ENCODE measurements at regions not wholly inside any gene's neighbourhood (a gene's known extent, or its start where the extent isn't known, plus 50 kb on each side); places are given as distances from the start of the nearest gene placed in this dataset.

DNA sequence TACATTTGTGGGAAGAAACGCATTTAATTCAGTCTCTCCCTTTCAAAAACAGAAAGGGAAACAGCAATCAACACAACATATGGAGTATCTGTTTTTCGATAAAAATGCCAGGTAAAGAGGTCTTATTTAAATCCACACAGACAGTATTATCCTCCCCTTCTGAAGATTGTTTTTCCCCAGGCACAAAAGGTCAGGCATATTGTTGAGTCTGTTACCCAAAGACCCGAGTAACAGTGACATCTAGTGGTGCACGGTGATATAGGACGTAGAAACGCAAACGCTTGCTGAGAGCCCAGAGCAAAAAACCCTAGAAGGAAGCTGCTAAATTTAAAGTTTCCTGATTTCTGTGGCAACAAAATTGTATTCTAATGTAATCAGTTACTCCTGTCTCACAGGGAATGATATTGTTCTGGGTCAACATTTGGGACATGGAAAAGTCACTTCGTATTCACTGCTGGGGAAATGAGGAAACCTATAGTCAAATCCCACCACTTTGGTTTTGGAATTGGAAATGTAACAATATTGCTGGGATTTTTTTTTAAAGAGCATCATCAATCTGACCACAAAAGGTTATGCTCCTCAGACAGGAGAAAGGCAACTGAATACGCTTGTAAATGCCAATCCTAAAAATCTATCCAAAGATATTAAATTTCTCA lies 312.7 kb upstream of the CCDC54 start:
- H3K9me3 ChIP-seq = no peaks in the 10 kb centered on the region
- peaks cover 0 to 47% (median 4%) of the 10 kb centered on the region in 4 donors for H3K4me1 ChIP-seq
- no peak overlapping the region for H3K4me3 ChIP-seq
- TF ChIP-seq POLR2A (IDR thresholded peaks at IDR 0.05) = no peak
- TF ChIP-seq, protein P1, sequence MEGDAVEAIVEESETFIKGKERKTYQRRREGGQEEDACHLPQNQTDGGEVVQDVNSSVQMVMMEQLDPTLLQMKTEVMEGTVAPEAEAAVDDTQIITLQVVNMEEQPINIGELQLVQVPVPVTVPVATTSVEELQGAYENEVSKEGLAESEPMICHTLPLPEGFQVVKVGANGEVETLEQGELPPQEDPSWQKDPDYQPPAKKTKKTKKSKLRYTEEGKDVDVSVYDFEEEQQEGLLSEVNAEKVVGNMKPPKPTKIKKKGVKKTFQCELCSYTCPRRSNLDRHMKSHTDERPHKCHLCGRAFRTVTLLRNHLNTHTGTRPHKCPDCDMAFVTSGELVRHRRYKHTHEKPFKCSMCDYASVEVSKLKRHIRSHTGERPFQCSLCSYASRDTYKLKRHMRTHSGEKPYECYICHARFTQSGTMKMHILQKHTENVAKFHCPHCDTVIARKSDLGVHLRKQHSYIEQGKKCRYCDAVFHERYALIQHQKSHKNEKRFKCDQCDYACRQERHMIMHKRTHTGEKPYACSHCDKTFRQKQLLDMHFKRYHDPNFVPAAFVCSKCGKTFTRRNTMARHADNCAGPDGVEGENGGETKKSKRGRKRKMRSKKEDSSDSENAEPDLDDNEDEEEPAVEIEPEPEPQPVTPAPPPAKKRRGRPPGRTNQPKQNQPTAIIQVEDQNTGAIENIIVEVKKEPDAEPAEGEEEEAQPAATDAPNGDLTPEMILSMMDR (IDR thresholded peaks at IDR 0.05) = peak; percentile 61 to 89 (median 76)
- H3K27ac ChIP-seq = peak overlapping the region in 2 of 4 donors; percentile 32 to 36
- no peaks in the 10 kb centered on the region for H3K27me3 ChIP-seq
- DNase-seq (ENCODE audit: low spot score in 2 of 2) = peak; percentile 52 to 92
- H3K36me3 ChIP-seq = no peaks in the 10 kb centered on the region
- 18 to 20% methylated on average over 9 of the region's 9 CpGs for WGBS, 2 donors

DNA sequence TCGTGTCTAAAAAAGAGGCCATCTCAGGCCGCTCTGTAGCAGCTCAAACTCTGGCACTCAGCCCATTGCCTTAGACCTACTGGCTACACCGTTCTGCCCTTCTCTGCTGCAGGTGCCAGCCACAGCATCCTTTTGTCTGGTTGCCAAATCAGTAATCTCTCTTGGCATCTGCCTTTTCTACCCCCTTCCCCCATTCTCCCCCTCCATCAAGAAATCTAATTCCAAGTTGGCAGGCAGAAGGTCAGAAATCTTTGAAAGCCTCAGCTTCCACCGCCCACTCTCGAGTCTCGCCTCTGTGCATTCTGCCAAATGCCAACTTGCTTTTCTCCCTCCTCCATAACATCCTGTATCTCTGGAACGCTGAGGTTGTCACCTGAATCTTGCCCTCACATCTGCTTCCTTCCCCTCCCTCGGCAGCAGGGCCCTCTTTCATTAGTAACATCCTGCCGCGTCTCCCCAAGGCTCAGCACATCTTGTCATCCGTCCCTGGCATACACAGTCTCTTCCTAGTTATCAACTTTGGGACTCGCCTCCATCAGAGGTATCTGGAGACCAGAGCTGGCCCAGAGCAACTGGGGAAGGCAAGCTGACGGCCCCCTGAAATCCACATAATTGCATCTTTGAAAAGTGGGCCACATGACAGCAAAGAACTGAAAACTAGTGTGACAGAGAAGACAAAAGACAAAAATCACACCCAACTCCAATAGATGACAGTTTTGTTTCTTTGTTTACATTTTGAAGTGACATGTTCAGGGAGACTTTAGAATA lies 312.0 kb upstream of the CCDC54 start:
- Histone ChIP-seq H3K27ac (no peak overlapping the region), H3K36me3 (no peaks in the 10 kb centered on the region), H3K4me1 (peaks cover 0 to 47% (median 4%) of the 10 kb centered on the region in 4 donors), H3K9me3 (no peaks in the 10 kb centered on the region), H3K27me3 (no peaks in the 10 kb centered on the region), H3K4me3 (no peak overlapping the region)
- TF ChIP-seq, protein P1 (IDR thresholded peaks at IDR 0.05) = no peak
- TF ChIP-seq EP300 (IDR thresholded peaks at IDR 0.05) = no peak
- no peak for TF ChIP-seq POLR2A (IDR thresholded peaks at IDR 0.05)
- 26 to 33% methylated on average over 13 of the region's 13 CpGs for WGBS, 2 donors
- DNase-seq (ENCODE audit: low spot score in 2 of 2) = peak in 1 of 2 donors; percentile 19

DNA sequence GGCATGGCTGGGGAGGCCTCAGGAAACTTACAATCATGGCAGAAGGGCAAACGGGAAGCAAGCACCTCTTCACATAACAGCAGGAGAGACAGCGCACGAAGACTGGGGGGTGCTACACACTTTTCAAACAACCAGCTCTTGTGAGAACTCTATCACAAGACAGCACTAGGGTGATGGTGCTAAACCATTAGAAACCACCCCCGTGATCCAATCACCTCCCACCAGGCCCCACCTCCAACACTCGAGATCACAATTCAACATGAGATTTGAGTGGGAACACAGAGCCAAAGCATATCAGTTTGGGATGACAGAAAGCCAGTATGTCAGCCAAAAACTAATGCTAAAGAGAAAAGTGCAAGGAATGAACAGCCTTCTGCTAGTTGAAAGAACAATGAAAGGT lies 309.8 kb upstream of the CCDC54 start:
- Histone ChIP-seq H3K27ac (no peak overlapping the region), H3K4me3 (no peak overlapping the region), H3K4me1 (peaks cover 0 to 41% (median 4%) of the 10 kb centered on the region in 4 donors), H3K36me3 (no peaks in the 10 kb centered on the region), H3K27me3 (no peaks in the 10 kb centered on the region), H3K9me3 (no peaks in the 10 kb centered on the region)
- TF ChIP-seq EP300 (IDR thresholded peaks at IDR 0.05) (no peak), POLR2A (IDR thresholded peaks at IDR 0.05) (no peak)
- TF ChIP-seq, protein P1 (IDR thresholded peaks at IDR 0.05) = no peak
- DNase-seq (ENCODE audit: low spot score in 2 of 2) = no peak
- WGBS, 2 donors = 82 to 85% methylated on average over 5 of the region's 5 CpGs

DNA sequence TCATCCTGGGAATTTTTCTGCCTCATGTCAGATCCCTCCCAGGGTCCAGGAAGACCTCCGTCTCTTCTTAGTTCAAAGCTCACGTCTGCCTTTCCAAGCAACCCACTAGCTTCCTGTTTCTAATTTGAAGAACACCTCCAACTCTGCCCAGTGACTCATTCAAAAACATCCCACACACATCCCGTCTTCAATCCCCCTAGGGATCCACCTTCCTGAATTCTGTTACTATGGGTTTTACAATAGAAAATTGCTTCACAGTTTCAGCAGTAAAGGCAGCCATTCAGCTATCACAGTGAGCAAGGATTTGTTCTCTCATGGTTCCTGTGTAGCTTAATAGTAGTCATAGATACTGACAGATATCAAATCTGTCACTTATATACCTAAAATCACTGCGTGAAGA lies 308.3 kb upstream of the CCDC54 start:
- Histone ChIP-seq H3K9me3 (no peaks in the 10 kb centered on the region), H3K36me3 (no peaks in the 10 kb centered on the region), H3K27me3 (no peaks in the 10 kb centered on the region), H3K4me3 (no peak overlapping the region), H3K4me1 (peaks cover 0 to 28% (median 4%) of the 10 kb centered on the region in 4 donors), H3K27ac (no peak overlapping the region)
- TF ChIP-seq, protein P1 (IDR thresholded peaks at IDR 0.05) = no peak
- no peak for TF ChIP-seq POLR2A (IDR thresholded peaks at IDR 0.05)
- peak in 1 of 2 donors; percentile 21 for TF ChIP-seq EP300 (IDR thresholded peaks at IDR 0.05)
- DNase-seq (ENCODE audit: low spot score in 2 of 2) = peak in 1 of 2 donors; percentile 33
- WGBS, 2 donors = 42 to 46% methylated on average over 4 of the region's 4 CpGs

DNA sequence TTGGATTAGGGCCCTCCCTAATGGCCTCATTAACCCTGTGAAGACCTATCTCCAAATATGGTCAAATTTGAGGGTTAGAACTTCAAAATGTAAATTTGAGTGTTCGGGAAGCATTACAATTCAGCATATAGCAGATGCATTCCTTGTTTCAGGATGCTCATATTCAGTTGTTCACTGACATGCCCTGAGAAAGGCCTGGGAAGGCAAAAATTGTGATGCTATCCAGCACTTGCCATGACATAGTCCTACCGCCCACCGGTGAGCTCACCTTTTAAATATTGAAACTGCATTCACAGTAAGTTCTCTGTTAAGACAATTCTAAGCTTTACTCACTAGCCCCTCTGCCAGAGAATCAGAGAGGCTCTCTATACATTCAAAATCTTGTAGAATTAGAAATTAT lies 300.3 kb upstream of the CCDC54 start:
- 62 to 76% methylated on average over 3 of the region's 3 CpGs for WGBS, 2 donors
- no peak overlapping the region for H3K4me3 ChIP-seq
- DNase-seq (ENCODE audit: low spot score in 2 of 2) = no peak
- no peaks in the 10 kb centered on the region for H3K36me3 ChIP-seq
- H3K9me3 ChIP-seq = no peaks in the 10 kb centered on the region
- no peaks in the 10 kb centered on the region for H3K4me1 ChIP-seq
- no peaks in the 10 kb centered on the region for H3K27me3 ChIP-seq
- peak overlapping the region in 1 of 4 donors; percentile 3 for H3K27ac ChIP-seq
- no peak for TF ChIP-seq EP300 (IDR thresholded peaks at IDR 0.05)
- TF ChIP-seq, protein P1 (IDR thresholded peaks at IDR 0.05) = no peak
- TF ChIP-seq POLR2A (IDR thresholded peaks at IDR 0.05) = no peak
